ENCODE measurements at regions not wholly inside any gene's neighbourhood (a gene's known extent, or its start where the extent isn't known, plus 50 kb on each side); places are given as distances from the start of the nearest gene placed in this dataset.

- no peak for DNase-seq (ENCODE audit: low read depth)
- TF ChIP-seq CTCF (conservative IDR thresholded peaks at IDR 0.05; ENCODE audit: low read depth, low read length) = no peak
- no peak overlapping the region for H3K4me3 ChIP-seq (ENCODE audit: low read depth, low read length)
Measured at GRCh38 chr13:31663880-31664585, 75.3 kb upstream of the RXFP2 start.

GRCh38 chr13:31670831-31671617, 68.3 kb upstream of the RXFP2 start:
- H3K4me3 ChIP-seq (ENCODE audit: low read depth, low read length) = no peak overlapping the region
- DNase-seq (ENCODE audit: low read depth) = no peak

GRCh38 chr13:31674051-31674450, 65.3 kb upstream of the RXFP2 start:
- TF ChIP-seq CTCF (conservative IDR thresholded peaks at IDR 0.05; ENCODE audit: low read depth, low read length) = no peak
- DNase-seq (ENCODE audit: low read depth) = no peak
- H3K4me3 ChIP-seq (ENCODE audit: low read depth, low read length) = no peak overlapping the region

More at GRCh38 chr13:31670831-31671617, 68.3 kb upstream of the RXFP2 start:
- TF ChIP-seq CTCF (conservative IDR thresholded peaks at IDR 0.05; ENCODE audit: low read depth, low read length) = no peak

GRCh38 chr13:31675440-31675953, 63.8 kb upstream of the RXFP2 start:
- TF ChIP-seq CTCF (conservative IDR thresholded peaks at IDR 0.05; ENCODE audit: low read depth, low read length) = no peak
- H3K4me3 ChIP-seq (ENCODE audit: low read depth, low read length) = no peak overlapping the region
- no peak for DNase-seq (ENCODE audit: low read depth)

- no peak for TF ChIP-seq CTCF (conservative IDR thresholded peaks at IDR 0.05; ENCODE audit: low read depth, low read length)
- DNase-seq (ENCODE audit: low read depth) = no peak
Measured at GRCh38 chr13:31681133-31681532, 58.2 kb upstream of the RXFP2 start.

GRCh38 chr13:31684466-31684865, 54.9 kb upstream of the RXFP2 start:
- no peak overlapping the region for H3K4me3 ChIP-seq (ENCODE audit: low read depth, low read length)
- TF ChIP-seq CTCF (conservative IDR thresholded peaks at IDR 0.05; ENCODE audit: low read depth, low read length) = no peak
- no peak for DNase-seq (ENCODE audit: low read depth)

More at GRCh38 chr13:31681133-31681532, 58.2 kb upstream of the RXFP2 start:
- no peak overlapping the region for H3K4me3 ChIP-seq (ENCODE audit: low read depth, low read length)

All from epithelial cell of proximal tubule (primary cell).